WTC11 (cell line): ENCODE measurements at regions not wholly inside any gene's neighbourhood (a gene's known extent, or its start where the extent isn't known, plus 50 kb on each side); places are given as distances from the start of the nearest gene placed in this dataset.

Experiments
- AFF4 ChIP-seq: sonication (generic); formaldehyde crosslinking; IDR thresholded peaks from 2 replicates; pipeline ENCODE4 v1.8.1; 2023; ENCODE audit warnings: mild to moderate bottlenecking, missing genetic modification reagents, borderline replicate concordance
- ATF6 ChIP-seq: sonication (generic); formaldehyde crosslinking; IDR thresholded peaks from 2 replicates; pipeline ENCODE4 v1.8.1; 2023; ENCODE audit warnings: mild to moderate bottlenecking, missing genetic modification reagents
- CBFB ChIP-seq: sonication (generic); formaldehyde crosslinking; IDR thresholded peaks from 2 replicates; pipeline ENCODE4 v1.8.1; 2022; ENCODE audit warnings: mild to moderate bottlenecking, low read depth, missing genetic modification reagents
- CTCF ChIP-seq: fragments of 200-600 bp; IDR thresholded peaks from 2 replicates; pipeline ENCODE4 v1.8.0; 2022; ENCODE audit warnings: antibody characterized with exemption
- E2F1 ChIP-seq: sonication (generic); formaldehyde crosslinking; IDR thresholded peaks from 2 replicates; pipeline ENCODE4 v1.8.0; 2022; ENCODE audit warnings: mild to moderate bottlenecking, missing genetic modification reagents
- FOXP1 ChIP-seq: sonication (generic); formaldehyde crosslinking; IDR thresholded peaks from 2 replicates; pipeline ENCODE4 v1.8.0; 2022; ENCODE audit warnings: missing genetic modification reagents, mild to moderate bottlenecking, moderate library complexity, borderline replicate concordance
- GTF2I ChIP-seq: fragments of 250-450 bp; sonication (Bioruptor Pico); conservative IDR thresholded peaks from 2 replicates; pipeline ENCODE4 v1.4.0; 2021; ENCODE audit warnings: mild to moderate bottlenecking
- MAX ChIP-seq: sonication (generic); formaldehyde crosslinking; IDR thresholded peaks from 2 replicates; pipeline ENCODE4 v1.8.0; 2022; ENCODE audit warnings: mild to moderate bottlenecking, missing genetic modification reagents
- NR1H2 ChIP-seq: sonication (generic); formaldehyde crosslinking; IDR thresholded peaks from 2 replicates; pipeline ENCODE4 v1.9.0; 2021; ENCODE audit warnings: mild to moderate bottlenecking, moderate library complexity, missing genetic modification reagents
- PRDM15 ChIP-seq: sonication (generic); formaldehyde crosslinking; IDR thresholded peaks from 2 replicates; pipeline ENCODE4 v1.8.0; 2022; ENCODE audit warnings: missing genetic modification reagents
- TEAD4 ChIP-seq: sonication (generic); formaldehyde crosslinking; IDR thresholded peaks from 2 replicates; pipeline ENCODE4 v1.8.0; 2022; ENCODE audit warnings: mild to moderate bottlenecking, missing genetic modification reagents
- ZBTB43 ChIP-seq: sonication (generic); formaldehyde crosslinking; IDR thresholded peaks from 2 replicates; pipeline ENCODE4 v1.8.1; 2023; ENCODE audit warnings: mild to moderate bottlenecking, missing genetic modification reagents
- ZNF263 ChIP-seq: sonication (generic); formaldehyde crosslinking; IDR thresholded peaks from 2 replicates; pipeline ENCODE4 v1.8.1; 2022; ENCODE audit warnings: low read depth, mild to moderate bottlenecking, moderate library complexity, missing genetic modification reagents
- ZNF423 ChIP-seq: fragments of 250-450 bp; sonication (Bioruptor Pico); IDR thresholded peaks from 2 replicates; pipeline ENCODE4 v2.1.2; 2022; ENCODE audit warnings: mild to moderate bottlenecking, moderate library complexity

GRCh38 chr3:31265646-31266428 is 266.9 kb upstream of the STT3B start:
- no peak for TF ChIP-seq CTCF
- no peak for TF ChIP-seq NR1H2 (CRISPR knock-in tag)
- no peak for TF ChIP-seq GTF2I (CRISPR knock-in tag)
- no peak for TF ChIP-seq AFF4
- TF ChIP-seq ATF6 (CRISPR knock-in tag) = no peak
- no peak for TF ChIP-seq ZNF263 (CRISPR knock-in tag)
- TF ChIP-seq MAX (CRISPR knock-in tag) = no peak
- TF ChIP-seq ZBTB43 (CRISPR knock-in tag) = no peak
- TF ChIP-seq ZNF423 = no peak
- no peak for TF ChIP-seq FOXP1 (CRISPR knock-in tag)
- TF ChIP-seq CBFB (CRISPR knock-in tag) = no peak
- no peak for TF ChIP-seq PRDM15 (CRISPR knock-in tag)
- no peak for TF ChIP-seq TEAD4 (CRISPR knock-in tag)
- no peak for TF ChIP-seq E2F1
